Natural killer cell (primary cell): ENCODE measurements at regions not wholly inside any gene's neighbourhood (a gene's known extent, or its start where the extent isn't known, plus 50 kb on each side); places are given as distances from the start of the nearest gene placed in this dataset.

Experiments
- ATAC-seq, 3 donors: fragments of 150-1000 bp in 2 of 3; fragments of 200-7000 bp in 1 of 3; cut with Tn5 transposase; 1 replicate in 1 of 3; 2 replicates in 2 of 3; pipeline ENCODE4 v1.10.0; 2021; ENCODE audit warnings: mild to moderate bottlenecking in 2 of 3, moderate library complexity in 2 of 3
- DNase-seq, 2 donors: peaks; one replicate each; pipeline versions ENCODE4 v3.0.0 to v3.0.0-alpha.2; 2013 to 2021; ENCODE audit warnings: mixed read lengths in 1 of 2
- H3K27ac ChIP-seq: one replicate; pipeline ENCODE4 v1.5.1; 2013; ENCODE audit warnings: mild to moderate bottlenecking, low read length
- H3K27me3 ChIP-seq: one replicate; pipeline ENCODE4 v1.6.1; 2013; ENCODE audit warnings: low read length; ENCODE audit not compliant: control insufficient read depth, insufficient read depth
- H3K36me3 ChIP-seq: one replicate; pipeline ENCODE4 v1.6.1; 2013; ENCODE audit warnings: low read length; ENCODE audit not compliant: control insufficient read depth, insufficient read depth
- H3K4me1 ChIP-seq: one replicate; pipeline ENCODE4 v1.6.1; 2013; ENCODE audit warnings: low read length; ENCODE audit not compliant: control insufficient read depth, insufficient read depth
- H3K4me3 ChIP-seq: one replicate; pipeline ENCODE4 v1.5.1; 2013; ENCODE audit warnings: low read length
- H3K9me3 ChIP-seq: one replicate; pipeline ENCODE4 v1.6.1; 2013; ENCODE audit warnings: low read length; ENCODE audit not compliant: control insufficient read depth, insufficient read depth
- H3K27ac Mint-ChIP-seq, 2 donors: one replicate each; pipeline ENCODE4 v1.8.0; 2022; ENCODE audit warnings: mild to moderate bottlenecking in 2 of 2, mixed read lengths in 2 of 2, moderate library complexity in 1 of 2
- H3K27me3 Mint-ChIP-seq, 2 donors: one replicate each; pipeline ENCODE4 v1.8.0; 2022; ENCODE audit warnings: low read depth in 2 of 2, mixed read lengths in 2 of 2
- H3K36me3 Mint-ChIP-seq: one replicate; pipeline ENCODE4 v1.8.0; 2022; ENCODE audit warnings: mixed read lengths
- H3K4me1 Mint-ChIP-seq, 2 donors: one replicate each; pipeline ENCODE4 v1.8.0; 2022; ENCODE audit warnings: mixed read lengths in 2 of 2
- H3K4me3 Mint-ChIP-seq: one replicate; pipeline ENCODE4 v1.8.0; 2022; ENCODE audit warnings: mild to moderate bottlenecking, moderate library complexity, mixed read lengths
- H3K9me3 Mint-ChIP-seq, 2 donors: one replicate each; pipeline ENCODE4 v1.8.0; 2022; ENCODE audit warnings: mixed read lengths in 2 of 2
- CTCF ChIP-seq: fragments of 200-600 bp; IDR thresholded peaks from one replicate; pipeline ENCODE4 v1.8.0; 2022; ENCODE audit warnings: antibody characterized with exemption
- WGBS: methylation state at CpG from one replicate; pipeline ENCODE4 v1.1.7; 2013; ENCODE audit warnings: missing lambda C conversion rate; ENCODE audit not compliant: insufficient coverage; 5-methylcytosine and 5-hydroxymethylcytosine counted together
- intact Hi-C: fragments of 100-400 bp; cut with micrococcal nuclease; formaldehyde crosslinking; loops from one replicate; pipeline ENCODE4 v1.14.2; 2022

- H3K4me3 Mint-ChIP-seq = no peak overlapping the region
- intact Hi-C loops = no loop called here
- H3K27me3 Mint-ChIP-seq = no peaks in the 10 kb centered on the region
These were observed 645.7 kb downstream of the SLC4A3 start for GRCh38 chr2:220273082-220273481.

DNA sequence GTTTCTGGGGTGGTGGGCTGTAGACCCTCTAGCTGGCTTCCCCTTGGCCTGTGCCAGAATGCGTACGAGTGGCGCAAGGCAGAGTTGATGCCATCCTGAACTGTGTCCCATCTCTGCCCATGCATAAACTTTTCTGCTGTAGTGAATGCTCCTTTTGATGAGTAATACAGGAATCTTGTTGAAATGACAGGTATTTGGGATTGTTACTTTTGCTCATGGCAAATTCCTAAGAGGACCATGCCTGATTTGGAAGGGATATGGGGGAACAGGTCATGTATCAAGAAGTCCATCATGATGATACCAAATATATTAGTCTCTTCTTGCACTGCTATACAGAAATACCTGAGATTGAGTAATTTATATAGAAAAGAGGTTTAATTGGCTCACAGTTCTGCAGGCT is 648.0 kb downstream of the SLC4A3 start:
- no peak for ATAC-seq
- DNase-seq = no peak
- Histone ChIP-seq H3K36me3 (no peaks in the 10 kb centered on the region), H3K27me3 (no peaks in the 10 kb centered on the region), H3K4me1 (no peaks in the 10 kb centered on the region), H3K27ac (no peak overlapping the region), H3K9me3 (no peaks in the 10 kb centered on the region), H3K4me3 (no peak overlapping the region)
- H3K36me3 Mint-ChIP-seq = no peaks in the 10 kb centered on the region
- WGBS = 97% methylated on average over 3 of the region's 3 CpGs
- no peak for TF ChIP-seq CTCF
- H3K9me3 Mint-ChIP-seq = peaks cover 6 to 10% of the 10 kb centered on the region in 2 donors
- no peak overlapping the region for H3K27ac Mint-ChIP-seq
- no peaks in the 10 kb centered on the region for H3K4me1 Mint-ChIP-seq
- no peak overlapping the region for H3K4me3 Mint-ChIP-seq
- H3K27me3 Mint-ChIP-seq = no peaks in the 10 kb centered on the region
- intact Hi-C loops = no loop called here

More at GRCh38 chr2:220273082-220273481, 645.7 kb downstream of the SLC4A3 start:
- DNase-seq (no peak), ATAC-seq (no peak)
- Mint-ChIP-seq H3K4me1 (no peaks in the 10 kb centered on the region), H3K27ac (no peak overlapping the region), H3K9me3 (peaks cover 3 to 4% of the 10 kb centered on the region in 2 donors), H3K36me3 (no peaks in the 10 kb centered on the region)
- Histone ChIP-seq H3K27ac (no peak overlapping the region), H3K4me1 (no peaks in the 10 kb centered on the region), H3K27me3 (no peaks in the 10 kb centered on the region), H3K9me3 (no peaks in the 10 kb centered on the region), H3K36me3 (no peaks in the 10 kb centered on the region), H3K4me3 (no peak overlapping the region)
- no CpG with 5 or more reads among the region's 2 CpGs for WGBS
- no peak for TF ChIP-seq CTCF

GRCh38 chr2:220276741-220277444 is 649.5 kb downstream of the SLC4A3 start:
- Mint-ChIP-seq H3K36me3 (no peaks in the 10 kb centered on the region), H3K9me3 (peaks cover 4 to 13% of the 10 kb centered on the region in 2 donors), H3K4me3 (no peak overlapping the region), H3K4me1 (no peaks in the 10 kb centered on the region), H3K27ac (no peak overlapping the region), H3K27me3 (no peaks in the 10 kb centered on the region)
- intact Hi-C loops = no loop called here
- DNase-seq (no peak), ATAC-seq (no peak)
- Histone ChIP-seq H3K9me3 (no peaks in the 10 kb centered on the region), H3K27ac (no peak overlapping the region), H3K36me3 (no peaks in the 10 kb centered on the region), H3K4me1 (no peaks in the 10 kb centered on the region), H3K27me3 (no peaks in the 10 kb centered on the region), H3K4me3 (no peak overlapping the region)
- WGBS = 78% methylated on average over 2 of the region's 2 CpGs
- no peak for TF ChIP-seq CTCF

DNA sequence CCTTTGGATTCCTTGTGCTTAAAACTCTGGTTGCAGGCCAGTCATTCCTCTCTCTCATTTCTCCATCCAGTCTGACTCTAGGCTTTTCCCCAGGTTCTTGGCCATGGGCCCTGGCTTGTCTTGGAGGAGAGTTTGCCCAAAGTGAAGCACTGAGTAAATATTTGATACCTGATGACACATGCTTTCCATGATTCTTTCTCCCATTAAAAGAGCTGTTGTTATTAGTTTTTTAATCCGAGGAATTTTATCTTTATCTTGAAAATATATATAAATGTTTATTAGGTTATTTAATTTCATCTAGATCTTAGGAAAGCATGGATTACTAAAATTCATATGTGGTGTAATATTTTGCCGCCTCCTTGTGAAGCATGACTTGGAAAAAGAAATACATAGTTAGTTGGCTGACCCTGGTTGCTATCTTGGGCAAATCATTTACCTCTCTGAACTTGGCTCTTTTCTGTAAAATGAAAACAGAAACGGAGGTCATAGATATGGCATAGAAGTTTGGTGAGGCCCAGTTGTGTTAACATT is 650.1 kb downstream of the SLC4A3 start:
- TF ChIP-seq CTCF = no peak
- no peak overlapping the region for H3K4me3 ChIP-seq
- Mint-ChIP-seq H3K4me3 (no peak overlapping the region), H3K27me3 (no peaks in the 10 kb centered on the region), H3K9me3 (peaks cover 4 to 13% of the 10 kb centered on the region in 2 donors), H3K36me3 (no peaks in the 10 kb centered on the region), H3K27ac (no peak overlapping the region), H3K4me1 (no peaks in the 10 kb centered on the region)
- no peaks in the 10 kb centered on the region for H3K36me3 ChIP-seq
- WGBS = 76% methylated on average over 2 of the region's 3 CpGs
- H3K4me1 ChIP-seq = no peaks in the 10 kb centered on the region
- intact Hi-C loops = no loop called here
- DNase-seq = no peak
- no peak overlapping the region for H3K27ac ChIP-seq
- ATAC-seq = no peak
- H3K27me3 ChIP-seq = no peaks in the 10 kb centered on the region
- H3K9me3 ChIP-seq = no peaks in the 10 kb centered on the region
